IMR-90 (cell line): ENCODE measurements at regions not wholly inside any gene's neighbourhood (a gene's known extent, or its start where the extent isn't known, plus 50 kb on each side); places are given as distances from the start of the nearest gene placed in this dataset.

Experiments
- ATAC-seq: fragments of 200-7000 bp; cut with Tn5 transposase; 2 replicates; pipeline ENCODE4 v1.9.1; 2020; ENCODE audit warnings: low read depth, mild to moderate bottlenecking, moderate library complexity
- BruUV-seq: library from RNA; stranded (reverse); fragments of 400-500 nt; replicated peaks from 2 replicates; lab custom pipeline; 2021; lab: Mats Ljungman, UMichigan
- CTCF ChIA-PET: fragments of 300-600 bp; formaldehyde crosslinking; extraction: SDS; loops from one replicate; lab custom pipeline; 2021; ENCODE audit warnings: antibody characterized with exemption; lab: Yijun Ruan, JAX
- POLR2A ChIA-PET: fragments of 300-600 bp; sonication (Branson Sonifier 250); formaldehyde crosslinking; loops from one replicate; lab custom pipeline; 2022; ENCODE audit warnings: antibody characterized with exemption; ENCODE audit not compliant: unreplicated experiment; lab: Charles Lee
- DNase-seq: peaks from one replicate; pipeline ENCODE4 v3.0.0; 2013
- H2AFZ ChIP-seq: replicated peaks from 2 replicates; pipeline ENCODE3; 2013; ENCODE audit warnings: low read length, mild to moderate bottlenecking; ENCODE audit not compliant: poor library complexity
- H2AK5ac ChIP-seq: 2 replicates; pipeline ENCODE4 v1.6.1; 2013; ENCODE audit warnings: low read depth, low read length, inconsistent platforms
- H2AK9ac ChIP-seq: replicated peaks from 2 replicates; pipeline ENCODE3; 2013; ENCODE audit warnings: mild to moderate bottlenecking, low read depth, low read length, moderate library complexity; ENCODE audit not compliant: poor library complexity
- H2BK120ac ChIP-seq: 2 replicates; pipeline ENCODE4 v1.6.1; 2013; ENCODE audit warnings: low read depth, low read length, inconsistent platforms
- H2BK15ac ChIP-seq: 3 replicates; pipeline ENCODE4 v1.6.1; 2013; ENCODE audit warnings: low read depth, low read length, inconsistent platforms
- H2BK20ac ChIP-seq: 2 replicates; pipeline ENCODE4 v1.6.1; 2013; ENCODE audit warnings: low read depth, mild to moderate bottlenecking, inconsistent platforms, low read length, moderate library complexity
- H2BK5ac ChIP-seq: 2 replicates; pipeline ENCODE4 v1.6.1; 2013; ENCODE audit warnings: mild to moderate bottlenecking, low read depth, low read length, inconsistent platforms; ENCODE audit not compliant: poor library complexity, severe bottlenecking
- H3K14ac ChIP-seq: replicated peaks from 2 replicates; pipeline ENCODE4 v1.6.1; 2013; ENCODE audit warnings: low read depth, low read length, inconsistent platforms
- H3K18ac ChIP-seq: 2 replicates; pipeline ENCODE4 v1.6.1; 2013; ENCODE audit warnings: low read depth, low read length, control low read depth
- H3K23ac ChIP-seq: 2 replicates; pipeline ENCODE4 v1.6.1; 2013; ENCODE audit warnings: low read depth, low read length, inconsistent platforms
- H3K27ac ChIP-seq: 2 replicates; pipeline ENCODE4 v1.5.1; 2013; ENCODE audit warnings: mild to moderate bottlenecking, control low read depth, low read length; ENCODE audit not compliant: insufficient read depth
- H3K27me3 ChIP-seq: 2 replicates; pipeline ENCODE4 v1.6.1; 2013; ENCODE audit warnings: low read length; ENCODE audit not compliant: control insufficient read depth, insufficient read depth
- H3K36me3 ChIP-seq: 2 replicates; pipeline ENCODE4 v1.6.1; 2013; ENCODE audit warnings: low read length, mixed read lengths; ENCODE audit not compliant: control insufficient read depth, insufficient read depth
- H3K4ac ChIP-seq: 2 replicates; pipeline ENCODE4 v1.6.1; 2013; ENCODE audit warnings: low read depth, low read length, inconsistent platforms
- H3K4me1 ChIP-seq: 2 replicates; pipeline ENCODE4 v1.6.1; 2013; ENCODE audit warnings: low read length, mixed read lengths; ENCODE audit not compliant: control insufficient read depth, insufficient read depth
- H3K4me2 ChIP-seq: 2 replicates; pipeline ENCODE4 v1.6.1; 2013; ENCODE audit warnings: low read depth, mild to moderate bottlenecking, control low read depth, low read length, moderate library complexity
- H3K4me3 ChIP-seq: 2 replicates; pipeline ENCODE4 v1.5.1; 2013; ENCODE audit warnings: low read depth, mild to moderate bottlenecking, control low read depth, low read length, moderate library complexity; ENCODE audit not compliant: insufficient read depth
- H3K56ac ChIP-seq: 2 replicates; pipeline ENCODE4 v1.6.1; 2013; ENCODE audit warnings: low read length, inconsistent platforms; ENCODE audit not compliant: insufficient read depth; ENCODE audit errors: extremely low read depth
- H3K79me1 ChIP-seq, 2 experiments: 2 replicates each; pipeline ENCODE4 v1.6.1; 2013; ENCODE audit warnings: low read length in 2 of 2, inconsistent platforms in 1 of 2, low read depth in 1 of 2
- H3K9ac ChIP-seq: 2 replicates; pipeline ENCODE4 v1.6.1; 2013; ENCODE audit warnings: low read depth, low read length, control low read depth
- H3K9me1 ChIP-seq: 2 replicates; pipeline ENCODE4 v1.6.1; 2013; ENCODE audit warnings: low read length, inconsistent platforms; ENCODE audit not compliant: insufficient read depth
- H3K9me3 ChIP-seq: 2 replicates; pipeline ENCODE4 v1.6.1; 2013; ENCODE audit warnings: low read length; ENCODE audit not compliant: control insufficient read depth, insufficient read depth
- H4K20me1 ChIP-seq: 2 replicates; pipeline ENCODE4 v1.6.1; 2013; ENCODE audit warnings: low read length, inconsistent platforms; ENCODE audit not compliant: insufficient read depth
- H4K5ac ChIP-seq: 2 replicates; pipeline ENCODE4 v1.6.1; 2013; ENCODE audit warnings: mild to moderate bottlenecking, low read depth, low read length, control low read depth
- H4K8ac ChIP-seq, 2 experiments: 2 replicates each; pipeline ENCODE4 v1.6.1; 2013; ENCODE audit warnings: low read depth in 2 of 2, low read length in 2 of 2, control low read depth in 1 of 2, inconsistent platforms in 1 of 2
- H4K91ac ChIP-seq: 2 replicates; pipeline ENCODE4 v1.6.1; 2013; ENCODE audit warnings: low read depth, low read length, inconsistent platforms; ENCODE audit not compliant: insufficient read depth
- CEBPB ChIP-seq: IDR thresholded peaks from 2 replicates; pipeline ENCODE4 v1.6.1; 2012; ENCODE audit warnings: low read depth, low read length, improper control_type of control experiment
- MAFK ChIP-seq: IDR thresholded peaks from 2 replicates; pipeline ENCODE4 v1.6.1; 2012; ENCODE audit warnings: low read depth, low read length, improper control_type of control experiment
- POLR2A ChIP-seq: IDR thresholded peaks from 2 replicates; pipeline ENCODE4 v1.6.1; 2012; ENCODE audit warnings: mild to moderate bottlenecking, low read depth, low read length
- RAD21 ChIP-seq: IDR thresholded peaks from 2 replicates; pipeline ENCODE4 v1.6.1; 2012; ENCODE audit warnings: low read length, improper control_type of control experiment
- RCOR1 ChIP-seq: IDR thresholded peaks from 2 replicates; pipeline ENCODE4 v1.6.1; 2012; ENCODE audit warnings: mild to moderate bottlenecking, low read length, improper control_type of control experiment; ENCODE audit not compliant: insufficient replicate concordance
- USF2 ChIP-seq: fragments of 150-350 bp; IDR thresholded peaks from 2 replicates; pipeline ENCODE4 v1.6.1; 2017; ENCODE audit warnings: mild to moderate bottlenecking, antibody characterized with exemption, low read length, low read depth
- WGBS, 2 experiments: methylation state at CpG; one replicate each; pipeline versions ENCODE4 v1.1.5 to v1.1.7; 2013; ENCODE audit warnings: missing lambda C conversion rate in 2 of 2; ENCODE audit not compliant: insufficient read length in 1 of 2; ENCODE audit errors: extremely low coverage in 2 of 2; 5-methylcytosine and 5-hydroxymethylcytosine counted together
- dilution Hi-C: fragments of 300-500 bp; cut with HindIII; formaldehyde crosslinking; loops from one replicate; pipeline ENCODE4 v1.14.3; 2018; ENCODE audit warnings: low sequenced_read_pairs; ENCODE audit not compliant: unreplicated experiment
- in situ Hi-C: fragments of 300-500 bp; cut with MboI; formaldehyde crosslinking; loops from 3 replicates; pipeline ENCODE4 v1.14.3; 2019; ENCODE audit warnings: low sequenced_read_pairs, inconsistent platforms, mixed read lengths
- intact Hi-C: fragments of 100-400 bp; cut with micrococcal nuclease; formaldehyde crosslinking; loops from 2 replicates; pipeline ENCODE4 v1.10.0; 2022

GRCh38 chr1:38576241-38576640, 283.3 kb downstream of the RRAGC start:
- no peak overlapping the region for H2AFZ ChIP-seq
- H4K8ac ChIP-seq, result no peak overlapping the region
- no peak overlapping the region for H3K56ac ChIP-seq
- no TSS peak for BruUV-seq
- no peak overlapping the region for H2BK20ac ChIP-seq
- H2BK120ac ChIP-seq, result no peak overlapping the region
- 60% methylated on average over 1 of the region's 6 CpGs; no CpG with 5 or more reads in 1 of the 2 experiments for WGBS, 2 experiments
- ATAC-seq (no peak), DNase-seq (no peak)
- no peak overlapping the region for H2BK5ac ChIP-seq
- intact Hi-C loops, result no loop called here
- H3K23ac ChIP-seq, result no peak overlapping the region
- no peaks in the 10 kb centered on the region for H3K36me3 ChIP-seq
- TF ChIP-seq RCOR1, result no peak
- no peak for TF ChIP-seq RAD21
- TF ChIP-seq POLR2A, result no peak
- TF ChIP-seq MAFK, result no peak
- no peak for TF ChIP-seq CEBPB
- no peak for TF ChIP-seq USF2
- H3K9ac ChIP-seq, result no peak overlapping the region
- no peaks in the 10 kb centered on the region for H3K4me1 ChIP-seq
- H3K9me1 ChIP-seq, result no peaks in the 10 kb centered on the region
- ChIA-PET CTCF (no interaction called here), POLR2A (no interaction called here)
- no peak overlapping the region for H3K4me2 ChIP-seq
- no peak overlapping the region for H4K91ac ChIP-seq
- no peak overlapping the region for H4K5ac ChIP-seq
- H2BK15ac ChIP-seq, result no peak overlapping the region
- in situ Hi-C loops, result no loop called here
- no peak overlapping the region for H3K4me3 ChIP-seq
- H3K14ac ChIP-seq, result no peak overlapping the region
- dilution Hi-C loops, result no loop called here
- no peak overlapping the region for H3K27ac ChIP-seq
- no peak overlapping the region for H2AK5ac ChIP-seq
- H3K27me3 ChIP-seq, result peaks cover 15% of the 10 kb centered on the region
- H3K18ac ChIP-seq, result no peak overlapping the region
- no peak overlapping the region for H2AK9ac ChIP-seq
- H3K4ac ChIP-seq, result no peak overlapping the region
- no peaks in the 10 kb centered on the region for H4K20me1 ChIP-seq
- H3K79me1 ChIP-seq, result no peaks in the 10 kb centered on the region
- no peaks in the 10 kb centered on the region for H3K9me3 ChIP-seq
